Heart left ventricle (tissue), 16 donors: ENCODE measurements at regions not wholly inside any gene's neighbourhood (a gene's known extent, or its start where the extent isn't known, plus 50 kb on each side); places are given as distances from the start of the nearest gene placed in this dataset.

ENCODE experiments used
- ATAC-seq, 4 donors: fragments of 200-7000 bp; cut with Tn5 transposase; one replicate each; pipeline ENCODE4 v1.9.1; 2020 to 2022; ENCODE audit warnings: moderate library complexity in 4 of 4, mild to moderate bottlenecking in 3 of 4, moderate number of reproducible peaks in 1 of 4
- DNase-seq, 5 donors: peaks; one replicate each; pipeline ENCODE4 v3.0.0-alpha.2; 2020
- H3K27ac ChIP-seq, 12 donors: fragments of 200-600 bp; sonication (generic) in 4 of 12; one replicate each; pipeline versions ENCODE4 v1.5.0 to v1.8.0; 2016 to 2022; ENCODE audit warnings: mild to moderate bottlenecking in 2 of 12
- H3K27me3 ChIP-seq, 9 donors: fragments of 200-600 bp; sonication (generic) in 2 of 9; one replicate each; pipeline versions ENCODE4 v1.5.1 to v1.8.0; 2016 to 2022; ENCODE audit warnings: mild to moderate bottlenecking in 3 of 9
- H3K36me3 ChIP-seq, 9 donors: fragments of 200-600 bp; sonication (generic) in 2 of 9; one replicate each; pipeline versions ENCODE4 v1.5.0 to v1.8.0; 2018 to 2022; ENCODE audit warnings: mild to moderate bottlenecking in 2 of 9
- H3K4me1 ChIP-seq, 12 donors: fragments of 200-600 bp; sonication (generic) in 4 of 12; one replicate each; pipeline versions ENCODE4 v1.5.0 to v1.8.0; 2016 to 2022; ENCODE audit warnings: mild to moderate bottlenecking in 3 of 12
- H3K4me3 ChIP-seq, 12 donors: fragments of 200-600 bp; sonication (generic) in 4 of 12; one replicate each; pipeline versions ENCODE4 v1.5.0 to v1.8.0; 2017 to 2022; ENCODE audit warnings: mild to moderate bottlenecking in 9 of 12, moderate library complexity in 4 of 12
- H3K9me3 ChIP-seq, 12 donors: fragments of 200-600 bp; sonication (generic) in 4 of 12; one replicate each; pipeline versions ENCODE4 v1.5.0 to v1.8.0; 2016 to 2022; ENCODE audit warnings: mild to moderate bottlenecking in 1 of 12
- POLR2A ChIP-seq, 2 donors: fragments of 450-650 bp; IDR thresholded peaks; one replicate each; pipeline ENCODE4 v1.6.1; 2017; ENCODE audit warnings: antibody characterized with exemption in 2 of 2, mild to moderate bottlenecking in 2 of 2, moderate library complexity in 2 of 2
- WGBS, 4 donors: extraction: QIAGEN DNeasy Blood & Tissue Kit in 2 of 4; methylation state at CpG; one replicate each; pipeline versions ENCODE4 v1.1.5 to v1.1.7; 2013 to 2018; 5-methylcytosine and 5-hydroxymethylcytosine counted together
- intact Hi-C, 10 donors: fragments of 100-400 bp; cut with DNase I; formaldehyde crosslinking; loops; one replicate each; pipeline versions ENCODE4 v1.11.1 to v1.14.2; 2022
- TF ChIP-seq, protein P1 (sequence below), 12 donors: fragments of 200-600 bp; sonication (generic) in 4 of 12; IDR thresholded peaks; one replicate each; pipeline versions ENCODE4 v1.5.0 to v1.8.0; 2018 to 2022; ENCODE audit warnings: antibody characterized with exemption in 12 of 12, mild to moderate bottlenecking in 5 of 12
- donor health status: ischemic (EF 13 %, LVEDD 7.1; RV severe dilation, severe dysfunction).
- donor health status: healthy with polysubstance abuse.
- donor health status: DM: no; HTN: yes; CAD: no.
- donor health status: DM: no; HTN: no; CAD: no.
- donor health status: ischemic (EF 25% LVEDD 6.9; RV normal size, moderate dysfunction).
- donor health status: ischemic (EF 25% LVEDD 5.7; RV mildly dilated, moderate dysfunction).
- donor health status: healthy.
- donor health status: DM: yes; HTN: yes; CAD: no.
- donor health status: ischemic (EF 35%, LVEDD 5.7; RV mildly dilated, moderate dysfunction).
- donor health status: nonischemic (EF 11% LVEDD 7.7; RV severe dilation, severe dysfunction).
- donor health status: DM: yes; HTN: yes; CAD: no.
- donor health status: PGD.
- donor health status: ischemic (EF 29% LVEDD 5.4; RV normal size, mild dysfunction).
- donor health status: nonischemic (EF 23%, LVEDD 6.1; RV moderate dilation, normal function).

- intact Hi-C loops: no loop called here
- Histone ChIP-seq H3K27ac (peak overlapping the region in 7 of 12 donors; percentile 10 to 88 (median 74)), H3K4me1 (peaks cover 32 to 100% (median 83%) of the 10 kb centered on the region in 12 donors), H3K9me3 (no peaks in the 10 kb centered on the region), H3K36me3 (peaks cover 0 to 24% (median 2%) of the 10 kb centered on the region in 9 donors), H3K4me3 (no peak overlapping the region), H3K27me3 (no peaks in the 10 kb centered on the region)
- WGBS, 4 donors: 67 to 75% (median 73%) methylated on average over 4 to 5 of the region's 5 CpGs
- TF ChIP-seq, protein P1, sequence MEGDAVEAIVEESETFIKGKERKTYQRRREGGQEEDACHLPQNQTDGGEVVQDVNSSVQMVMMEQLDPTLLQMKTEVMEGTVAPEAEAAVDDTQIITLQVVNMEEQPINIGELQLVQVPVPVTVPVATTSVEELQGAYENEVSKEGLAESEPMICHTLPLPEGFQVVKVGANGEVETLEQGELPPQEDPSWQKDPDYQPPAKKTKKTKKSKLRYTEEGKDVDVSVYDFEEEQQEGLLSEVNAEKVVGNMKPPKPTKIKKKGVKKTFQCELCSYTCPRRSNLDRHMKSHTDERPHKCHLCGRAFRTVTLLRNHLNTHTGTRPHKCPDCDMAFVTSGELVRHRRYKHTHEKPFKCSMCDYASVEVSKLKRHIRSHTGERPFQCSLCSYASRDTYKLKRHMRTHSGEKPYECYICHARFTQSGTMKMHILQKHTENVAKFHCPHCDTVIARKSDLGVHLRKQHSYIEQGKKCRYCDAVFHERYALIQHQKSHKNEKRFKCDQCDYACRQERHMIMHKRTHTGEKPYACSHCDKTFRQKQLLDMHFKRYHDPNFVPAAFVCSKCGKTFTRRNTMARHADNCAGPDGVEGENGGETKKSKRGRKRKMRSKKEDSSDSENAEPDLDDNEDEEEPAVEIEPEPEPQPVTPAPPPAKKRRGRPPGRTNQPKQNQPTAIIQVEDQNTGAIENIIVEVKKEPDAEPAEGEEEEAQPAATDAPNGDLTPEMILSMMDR (IDR thresholded peaks at IDR 0.05): no peak
- TF ChIP-seq POLR2A (IDR thresholded peaks at IDR 0.05): no peak
- ATAC-seq: no peak
- DNase-seq: no peak
Observed at GRCh38 chr9:127559247-127559680, 52.8 kb upstream of the STXBP1 start.

- H3K4me1 ChIP-seq: peaks cover 31 to 89% (median 72%) of the 10 kb centered on the region in 12 donors
- TF ChIP-seq POLR2A (IDR thresholded peaks at IDR 0.05): no peak
- TF ChIP-seq, protein P1 (IDR thresholded peaks at IDR 0.05): no peak
- no peaks in the 10 kb centered on the region for H3K27me3 ChIP-seq
- H3K4me3 ChIP-seq: peak overlapping the region in 3 of 12 donors; percentile 4 to 19 (median 18)
- DNase-seq (peak; percentile 73 to 92 (median 84)), ATAC-seq (peak; percentile 62 to 88 (median 86))
- intact Hi-C loops: loop anchor here in 1 of 10 donors (10.0 kb wide), 1 partner anchor 347 kb away; no protein-coding TSS in a partner anchor
- H3K36me3 ChIP-seq: peaks cover 0 to 35% (median 4%) of the 10 kb centered on the region in 9 donors
- H3K27ac ChIP-seq: peak overlapping the region in 11 of 12 donors; percentile 62 to 90 (median 83)
- WGBS, 4 donors: 35 to 57% (median 47%) methylated on average over 17 of the region's 17 CpGs
- no peaks in the 10 kb centered on the region for H3K9me3 ChIP-seq
Observed at GRCh38 chr9:127561491-127562278, 50.4 kb upstream of the STXBP1 start.
